ENCODE measurements at regions not wholly inside any gene's neighbourhood (a gene's known extent, or its start where the extent isn't known, plus 50 kb on each side); places are given as distances from the start of the nearest gene placed in this dataset.
"Not testable (repeated sequence)": the region's sequence is repeated elsewhere in the genome, so short reads cannot be mapped to it uniquely, and the experiment has no call there.

DNA sequence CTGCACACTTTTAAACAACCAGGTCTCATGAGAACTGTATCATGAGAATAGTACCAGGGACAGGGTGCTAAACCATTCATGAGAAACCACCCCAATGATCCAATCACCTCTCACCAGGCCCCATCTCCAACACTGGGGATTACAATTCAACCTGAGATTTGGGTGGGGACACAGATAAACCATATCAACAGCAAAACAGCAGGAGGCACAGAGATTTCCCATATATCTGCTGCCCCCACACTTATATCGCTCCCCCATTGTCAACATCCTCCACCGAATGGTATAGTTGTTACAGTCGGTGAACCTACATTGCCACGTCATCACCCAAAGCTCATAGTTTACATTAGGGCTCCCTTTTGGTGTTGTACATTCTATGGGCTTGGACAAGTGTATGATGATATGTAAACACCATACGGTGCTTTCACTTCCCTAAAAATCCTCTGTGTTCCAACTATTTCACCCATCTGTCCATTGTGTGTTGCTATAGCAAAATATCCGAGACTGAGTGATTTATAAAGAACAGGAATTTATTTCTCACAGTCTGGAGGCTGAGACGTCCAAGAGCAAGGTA is 224.8 kb downstream of the FAM43A start:
- ATAC-seq (ENCODE audit: low read depth) (no peak), DNase-seq (no peak)
- H3K4me2 ChIP-seq (replicated peaks; ENCODE audit: low read depth, low read length, poor library complexity, severe bottlenecking): no peak overlapping the region
- H3K79me2 ChIP-seq (ENCODE audit: control insufficient read depth, insufficient read depth, low read length): no peaks in the 10 kb centered on the region
- no peak overlapping the region for H3K4me3 Mint-ChIP-seq
- peaks cover 23% of the 10 kb centered on the region for H3K27me3 Mint-ChIP-seq
- no peak overlapping the region for H3K27ac Mint-ChIP-seq
- no peak overlapping the region for H3K9ac ChIP-seq (ENCODE audit: low read length)
- no peak for TF ChIP-seq EZH2 (IDR thresholded peaks at IDR 0.05; ENCODE audit: borderline replicate concordance, insufficient read depth, low read depth, low read length, poor library complexity, severe bottlenecking)
- TF ChIP-seq CTCF (IDR thresholded peaks at IDR 0.05): no peak
- ChIA-PET POLR2A (no interaction called here), CTCF (no interaction called here)
- WGBS (ENCODE audit: insufficient coverage): 49% methylated on average over 2 of the region's 7 CpGs
- no peaks in the 10 kb centered on the region for H3K36me3 ChIP-seq (replicated peaks in 1 of 2; ENCODE audit: control extremely low read depth in 1 of 2, control insufficient read depth in 1 of 2, extremely low read depth in 1 of 2, insufficient read depth in 2 of 2, low read length in 1 of 2)
- intact Hi-C loops (cut with micrococcal nuclease): no loop called here
- peaks cover 16% of the 10 kb centered on the region for H3K4me1 Mint-ChIP-seq
- no peaks in the 10 kb centered on the region for H3K9me3 ChIP-seq (ENCODE audit: control extremely low read depth in 1 of 3, control insufficient read depth in 2 of 3, insufficient read depth in 1 of 3, low read length in 2 of 3)
- H3K4me3 ChIP-seq (ENCODE audit: control extremely low read depth in 1 of 5, extremely low read depth in 1 of 5, insufficient read depth in 1 of 5, low read depth in 2 of 5, low read length in 4 of 5): no peak overlapping the region
- H3K27ac ChIP-seq (ENCODE audit: low read length in 2 of 2): no peak overlapping the region
- no peaks in the 10 kb centered on the region for H3K9me3 Mint-ChIP-seq (ENCODE audit: insufficient read depth)
- H3K27me3 ChIP-seq (replicated peaks in 1 of 4; ENCODE audit: control extremely low read depth in 1 of 4, control insufficient read depth in 3 of 4, insufficient read depth in 4 of 4, low read length in 3 of 4): peaks cover 0 to 5% (median 0%) of the 10 kb centered on the region in 4 experiments
- H2AFZ ChIP-seq (ENCODE audit: insufficient read depth, low read depth, low read length, poor library complexity, severe bottlenecking): no peak overlapping the region
- no peaks in the 10 kb centered on the region for H4K20me1 ChIP-seq (ENCODE audit: control insufficient read depth, insufficient read depth, low read length, poor library complexity, severe bottlenecking)
- H3K4me1 ChIP-seq (ENCODE audit: control insufficient read depth in 2 of 2, insufficient read depth in 2 of 2, low read length in 2 of 2): peaks cover 8 to 11% of the 10 kb centered on the region in 2 donors

DNA sequence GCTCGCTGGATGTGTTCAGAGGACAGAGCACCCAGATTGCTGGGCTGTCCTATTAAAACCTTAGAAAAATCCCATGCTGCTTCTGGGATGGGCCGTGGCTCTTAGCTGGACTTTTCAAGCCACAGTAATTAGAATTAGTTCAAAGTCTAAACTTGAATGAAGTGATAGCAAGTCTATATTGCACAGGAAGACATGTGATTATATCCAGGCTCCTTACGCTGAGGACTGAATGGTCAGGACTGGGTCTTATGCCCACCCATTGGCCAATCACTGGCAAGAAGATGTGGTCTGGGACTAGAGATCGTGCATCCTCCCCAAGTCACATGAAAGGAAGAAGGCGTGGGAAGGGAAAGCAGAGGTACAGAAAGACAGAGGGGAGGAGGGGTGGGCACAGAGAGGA is 227.6 kb downstream of the FAM43A start:
- 80% methylated on average over 3 of the region's 5 CpGs for WGBS (ENCODE audit: insufficient coverage)
- Histone ChIP-seq H3K4me1 (ENCODE audit: control insufficient read depth in 2 of 2, insufficient read depth in 2 of 2, low read length in 2 of 2) (peaks cover 5 to 6% of the 10 kb centered on the region in 2 donors), H3K4me3 (ENCODE audit: control extremely low read depth in 1 of 5, extremely low read depth in 1 of 5, insufficient read depth in 1 of 5, low read depth in 2 of 5, low read length in 4 of 5) (no peak overlapping the region), H3K27me3 (replicated peaks in 1 of 4; ENCODE audit: control extremely low read depth in 1 of 4, control insufficient read depth in 3 of 4, insufficient read depth in 4 of 4, low read length in 3 of 4) (peaks cover 0 to 5% (median 0%) of the 10 kb centered on the region in 4 experiments), H4K20me1 (ENCODE audit: control insufficient read depth, insufficient read depth, low read length, poor library complexity, severe bottlenecking) (no peaks in the 10 kb centered on the region), H3K9me3 (ENCODE audit: control extremely low read depth in 1 of 3, control insufficient read depth in 2 of 3, insufficient read depth in 1 of 3, low read length in 2 of 3) (peaks cover 0 to 5% (median 2%) of the 10 kb centered on the region in 3 donors), H3K79me2 (ENCODE audit: control insufficient read depth, insufficient read depth, low read length) (no peaks in the 10 kb centered on the region), H3K27ac (ENCODE audit: low read length in 2 of 2) (no peak overlapping the region), H3K4me2 (replicated peaks; ENCODE audit: low read depth, low read length, poor library complexity, severe bottlenecking) (no peak overlapping the region), H3K36me3 (replicated peaks in 1 of 2; ENCODE audit: control extremely low read depth in 1 of 2, control insufficient read depth in 1 of 2, extremely low read depth in 1 of 2, insufficient read depth in 2 of 2, low read length in 1 of 2) (no peaks in the 10 kb centered on the region), H2AFZ (ENCODE audit: insufficient read depth, low read depth, low read length, poor library complexity, severe bottlenecking) (no peak overlapping the region), H3K9ac (ENCODE audit: low read length) (no peak overlapping the region)
- H3K9me3 Mint-ChIP-seq (ENCODE audit: insufficient read depth): peaks cover 2% of the 10 kb centered on the region
- H3K27me3 Mint-ChIP-seq: peaks cover 23% of the 10 kb centered on the region
- intact Hi-C loops (cut with micrococcal nuclease): no loop called here
- TF ChIP-seq CTCF (IDR thresholded peaks at IDR 0.05) (no peak), EZH2 (IDR thresholded peaks at IDR 0.05; ENCODE audit: borderline replicate concordance, insufficient read depth, low read depth, low read length, poor library complexity, severe bottlenecking) (no peak)
- H3K4me1 Mint-ChIP-seq: peaks cover 9% of the 10 kb centered on the region
- no peak for DNase-seq
- no peak overlapping the region for H3K4me3 Mint-ChIP-seq
- ChIA-PET POLR2A (no interaction called here), CTCF (no interaction called here)
- H3K27ac Mint-ChIP-seq: no peak overlapping the region
- ATAC-seq (ENCODE audit: low read depth): no peak

DNA sequence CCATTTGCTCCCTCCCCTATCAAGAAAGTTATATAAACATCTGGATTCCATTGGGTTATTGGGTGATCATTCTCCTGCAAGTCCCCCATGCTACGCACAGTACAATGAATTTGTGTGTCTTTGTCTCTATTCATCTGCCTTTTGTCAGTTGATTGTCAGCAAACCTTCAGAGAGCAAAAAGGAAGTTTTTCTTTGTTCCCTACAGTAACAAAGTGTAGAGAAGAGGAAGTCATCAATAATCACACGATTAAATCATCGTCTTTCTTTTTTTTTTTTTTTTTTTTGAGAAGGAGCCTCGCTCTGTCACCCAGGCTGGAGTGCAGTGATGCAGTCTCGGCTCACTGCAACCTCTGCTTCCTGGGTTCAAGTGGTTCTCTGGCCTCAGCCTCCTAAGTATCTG is 239.2 kb downstream of the FAM43A start:
- H3K27ac ChIP-seq (ENCODE audit: low read length in 2 of 2); H3K4me1 ChIP-seq (ENCODE audit: control insufficient read depth in 2 of 2, insufficient read depth in 2 of 2, low read length in 2 of 2); H3K27ac Mint-ChIP-seq; H3K9me3 ChIP-seq (ENCODE audit: control extremely low read depth in 1 of 3, control insufficient read depth in 2 of 3, insufficient read depth in 1 of 3, low read length in 2 of 3); H3K79me2 ChIP-seq (ENCODE audit: control insufficient read depth, insufficient read depth, low read length); H3K4me1 Mint-ChIP-seq; intact Hi-C loops (cut with micrococcal nuclease); H2AFZ ChIP-seq (ENCODE audit: insufficient read depth, low read depth, low read length, poor library complexity, severe bottlenecking); H3K4me2 ChIP-seq (replicated peaks; ENCODE audit: low read depth, low read length, poor library complexity, severe bottlenecking); CTCF ChIA-PET; H3K27me3 ChIP-seq (replicated peaks in 1 of 4; ENCODE audit: control extremely low read depth in 1 of 4, control insufficient read depth in 3 of 4, insufficient read depth in 4 of 4, low read length in 3 of 4); H3K9ac ChIP-seq (ENCODE audit: low read length); H3K4me3 Mint-ChIP-seq; DNase-seq; POLR2A ChIA-PET; H4K20me1 ChIP-seq (ENCODE audit: control insufficient read depth, insufficient read depth, low read length, poor library complexity, severe bottlenecking); H3K4me3 ChIP-seq (ENCODE audit: control extremely low read depth in 1 of 5, extremely low read depth in 1 of 5, insufficient read depth in 1 of 5, low read depth in 2 of 5, low read length in 4 of 5); H3K9me3 Mint-ChIP-seq (ENCODE audit: insufficient read depth); H3K36me3 ChIP-seq (replicated peaks in 1 of 2; ENCODE audit: control extremely low read depth in 1 of 2, control insufficient read depth in 1 of 2, extremely low read depth in 1 of 2, insufficient read depth in 2 of 2, low read length in 1 of 2); ATAC-seq (ENCODE audit: low read depth): not testable (repeated sequence)
- WGBS (ENCODE audit: insufficient coverage): 14% methylated on average over 1 of the region's 5 CpGs
- peaks cover 12% of the 10 kb centered on the region for H3K27me3 Mint-ChIP-seq

Measured in B cell (primary cell).